H9 (cell line): ENCODE measurements at regions not wholly inside any gene's neighbourhood (a gene's known extent, or its start where the extent isn't known, plus 50 kb on each side); places are given as distances from the start of the nearest gene placed in this dataset.
A peak's percentile ranks its signal among the peaks of the same experiment; 100 is the strongest.

Source experiments
- DNase-seq: peaks from one replicate; pipeline ENCODE4 v3.0.0-alpha.2; 2017
- H2AFZ ChIP-seq: one replicate; pipeline ENCODE4 v1.6.1; 2013; ENCODE audit warnings: mild to moderate bottlenecking, low read length, control low read depth, moderate library complexity
- H2AK5ac ChIP-seq: 2 replicates; pipeline ENCODE4 v1.6.1; 2013; ENCODE audit warnings: low read length, control low read depth, mixed read lengths; ENCODE audit not compliant: insufficient read length
- H2BK120ac ChIP-seq: one replicate; pipeline ENCODE4 v1.6.1; 2013; ENCODE audit warnings: low read depth, mild to moderate bottlenecking, low read length, control low read depth, inconsistent platforms; ENCODE audit not compliant: poor library complexity, severe bottlenecking
- H2BK12ac ChIP-seq: 2 replicates; pipeline ENCODE4 v1.6.1; 2013; ENCODE audit warnings: low read length, control low read depth, mixed read lengths, low read depth; ENCODE audit not compliant: insufficient read length
- H2BK15ac ChIP-seq: 2 replicates; pipeline ENCODE4 v1.6.1; 2013; ENCODE audit warnings: low read depth, low read length, control low read depth
- H2BK20ac ChIP-seq: one replicate; pipeline ENCODE4 v1.6.1; 2013; ENCODE audit warnings: low read depth, mild to moderate bottlenecking, low read length, control low read depth, inconsistent platforms; ENCODE audit not compliant: poor library complexity, severe bottlenecking
- H2BK5ac ChIP-seq: 2 replicates; pipeline ENCODE4 v1.6.1; 2013; ENCODE audit warnings: low read length, control low read depth, mixed read lengths; ENCODE audit not compliant: insufficient read length
- H3K14ac ChIP-seq: 2 replicates; pipeline ENCODE4 v1.6.1; 2013; ENCODE audit warnings: low read length, control low read depth; ENCODE audit not compliant: insufficient read depth
- H3K18ac ChIP-seq: 2 replicates; pipeline ENCODE4 v1.6.1; 2013; ENCODE audit warnings: low read depth, mild to moderate bottlenecking, mixed read lengths, low read length, control low read depth; ENCODE audit not compliant: insufficient read length
- H3K23ac ChIP-seq: 2 replicates; pipeline ENCODE4 v1.6.1; 2013; ENCODE audit warnings: low read length, control low read depth, mixed read lengths, low read depth; ENCODE audit not compliant: insufficient read length
- H3K23me2 ChIP-seq: 2 replicates; pipeline ENCODE4 v1.6.1; 2013; ENCODE audit warnings: low read depth, mild to moderate bottlenecking, mixed read lengths, low read length, control low read depth; ENCODE audit not compliant: insufficient read length, poor library complexity, severe bottlenecking
- H3K27ac ChIP-seq: 2 replicates; pipeline ENCODE4 v1.5.1; 2013; ENCODE audit warnings: low read length, control low read depth, mixed read lengths, low read depth; ENCODE audit not compliant: insufficient read length
- H3K27me3 ChIP-seq: 2 replicates; pipeline ENCODE4 v1.6.1; 2013; ENCODE audit warnings: low read length, control low read depth, inconsistent platforms; ENCODE audit not compliant: insufficient read depth
- H3K4ac ChIP-seq: 2 replicates; pipeline ENCODE4 v1.6.1; 2013; ENCODE audit warnings: low read depth, mild to moderate bottlenecking, control low read depth, inconsistent platforms, low read length, moderate library complexity
- H3K4me1 ChIP-seq: 2 replicates; pipeline ENCODE4 v1.6.1; 2013; ENCODE audit warnings: low read length, control low read depth, inconsistent platforms; ENCODE audit not compliant: insufficient read depth
- H3K4me2 ChIP-seq: 2 replicates; pipeline ENCODE4 v1.6.1; 2013; ENCODE audit warnings: low read length, control low read depth, mixed read lengths; ENCODE audit not compliant: insufficient read length, insufficient read depth
- H3K56ac ChIP-seq: 2 replicates; pipeline ENCODE4 v1.6.1; 2013; ENCODE audit warnings: low read depth, mild to moderate bottlenecking, mixed read lengths, low read length, control low read depth; ENCODE audit not compliant: insufficient read length
- H3K79me1 ChIP-seq: 2 replicates; pipeline ENCODE4 v1.6.1; 2013; ENCODE audit warnings: low read depth, mild to moderate bottlenecking, moderate library complexity, low read length, control low read depth, inconsistent platforms; ENCODE audit not compliant: insufficient read depth, poor library complexity, severe bottlenecking
- H3K79me2 ChIP-seq: 2 replicates; pipeline ENCODE4 v1.6.1; 2013; ENCODE audit warnings: low read length, control low read depth, inconsistent platforms; ENCODE audit not compliant: insufficient read depth
- H3K9ac ChIP-seq: 2 replicates; pipeline ENCODE4 v1.6.1; 2013; ENCODE audit warnings: low read length, control low read depth, mixed read lengths; ENCODE audit not compliant: insufficient read length; ENCODE audit errors: extremely low read depth
- H3K9me3 ChIP-seq: one replicate; pipeline ENCODE4 v1.6.1; 2013; ENCODE audit warnings: low read depth, low read length, inconsistent platforms; ENCODE audit not compliant: control insufficient read depth
- H3T11ph ChIP-seq: one replicate; pipeline ENCODE4 v1.6.1; 2013; ENCODE audit warnings: mild to moderate bottlenecking, low read length, control low read depth, inconsistent platforms
- H4K20me1 ChIP-seq: one replicate; pipeline ENCODE4 v1.6.1; 2013; ENCODE audit not compliant: control insufficient read depth, insufficient read length, insufficient read depth
- H4K5ac ChIP-seq: 2 replicates; pipeline ENCODE4 v1.6.1; 2013; ENCODE audit warnings: low read depth, mild to moderate bottlenecking, mixed read lengths, low read length, control low read depth; ENCODE audit not compliant: insufficient read length
- H4K8ac ChIP-seq: replicated peaks from 2 replicates; pipeline ENCODE4 v1.6.1; 2013; ENCODE audit warnings: low read length, control low read depth, mixed read lengths, low read depth; ENCODE audit not compliant: insufficient read length
- H4K91ac ChIP-seq: 2 replicates; pipeline ENCODE4 v1.6.1; 2013; ENCODE audit warnings: low read depth, mild to moderate bottlenecking, moderate library complexity, mixed read lengths, low read length, control low read depth; ENCODE audit not compliant: insufficient read length
- H3K27ac Mint-ChIP-seq, 3 experiments: 2 replicates in 2 of 3; 3 replicates in 1 of 3; pipeline ENCODE4 v1.8.0; 2020 to 2021; ENCODE audit warnings: mixed read lengths in 3 of 3, mild to moderate bottlenecking in 1 of 3, moderate library complexity in 1 of 3
- H3K27me3 Mint-ChIP-seq: 2 replicates; pipeline ENCODE4 v1.8.0; 2021; ENCODE audit warnings: low read depth, mild to moderate bottlenecking, moderate library complexity, mixed read lengths
- H3K36me3 Mint-ChIP-seq, 3 experiments: 2 replicates in 2 of 3; 3 replicates in 1 of 3; pipeline ENCODE4 v1.8.0; 2020 to 2021; ENCODE audit warnings: low read depth in 3 of 3, mixed read lengths in 3 of 3; ENCODE audit not compliant: insufficient read depth in 1 of 3
- H3K4me1 Mint-ChIP-seq, 2 experiments: 2 replicates each; pipeline ENCODE4 v1.8.0; 2020; ENCODE audit warnings: mixed read lengths in 2 of 2
- H3K4me3 Mint-ChIP-seq, 2 experiments: 2 replicates in 1 of 2; 3 replicates in 1 of 2; pipeline ENCODE4 v1.8.0; 2020 to 2021; ENCODE audit warnings: mild to moderate bottlenecking in 2 of 2, mixed read lengths in 2 of 2, moderate library complexity in 1 of 2
- H3K9me3 Mint-ChIP-seq, 2 experiments: 2 replicates in 1 of 2; 3 replicates in 1 of 2; pipeline ENCODE4 v1.8.0; 2020; ENCODE audit warnings: mild to moderate bottlenecking in 2 of 2, mixed read lengths in 2 of 2, moderate library complexity in 1 of 2
- TF ChIP-seq, protein P1 (sequence below): fragments of 200-600 bp; sonication (generic); conservative IDR thresholded peaks from 3 replicates; pipeline ENCODE4 v1.8.0; 2021; ENCODE audit warnings: antibody characterized with exemption, mild to moderate bottlenecking

DNA sequence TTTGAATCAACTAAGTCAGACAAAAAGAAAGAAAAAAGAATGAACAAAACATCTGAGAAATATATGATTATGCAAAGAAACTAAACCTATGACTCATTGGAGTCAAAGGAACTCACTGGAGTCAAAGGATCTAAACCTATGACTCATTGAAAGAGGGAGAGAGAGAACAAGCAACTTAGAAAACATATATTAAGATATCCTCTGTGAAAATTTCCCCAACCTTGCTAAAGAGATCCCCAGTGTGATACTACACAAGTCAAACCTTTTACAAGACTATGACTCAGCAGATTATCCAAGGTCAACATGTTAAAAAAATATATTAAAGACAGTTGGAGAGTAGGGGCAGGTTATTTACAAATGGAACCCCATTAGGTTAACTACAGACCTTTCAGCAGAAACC, 1538.3 kb downstream of the NCAM2 start:
- no peak overlapping the region for H3T11ph ChIP-seq
- H3K4me2 ChIP-seq = no peak overlapping the region
- TF ChIP-seq, protein P1, sequence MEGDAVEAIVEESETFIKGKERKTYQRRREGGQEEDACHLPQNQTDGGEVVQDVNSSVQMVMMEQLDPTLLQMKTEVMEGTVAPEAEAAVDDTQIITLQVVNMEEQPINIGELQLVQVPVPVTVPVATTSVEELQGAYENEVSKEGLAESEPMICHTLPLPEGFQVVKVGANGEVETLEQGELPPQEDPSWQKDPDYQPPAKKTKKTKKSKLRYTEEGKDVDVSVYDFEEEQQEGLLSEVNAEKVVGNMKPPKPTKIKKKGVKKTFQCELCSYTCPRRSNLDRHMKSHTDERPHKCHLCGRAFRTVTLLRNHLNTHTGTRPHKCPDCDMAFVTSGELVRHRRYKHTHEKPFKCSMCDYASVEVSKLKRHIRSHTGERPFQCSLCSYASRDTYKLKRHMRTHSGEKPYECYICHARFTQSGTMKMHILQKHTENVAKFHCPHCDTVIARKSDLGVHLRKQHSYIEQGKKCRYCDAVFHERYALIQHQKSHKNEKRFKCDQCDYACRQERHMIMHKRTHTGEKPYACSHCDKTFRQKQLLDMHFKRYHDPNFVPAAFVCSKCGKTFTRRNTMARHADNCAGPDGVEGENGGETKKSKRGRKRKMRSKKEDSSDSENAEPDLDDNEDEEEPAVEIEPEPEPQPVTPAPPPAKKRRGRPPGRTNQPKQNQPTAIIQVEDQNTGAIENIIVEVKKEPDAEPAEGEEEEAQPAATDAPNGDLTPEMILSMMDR = no peak
- no peak overlapping the region for H4K8ac ChIP-seq
- no peaks in the 10 kb centered on the region for H3K79me2 ChIP-seq
- H3K9me3 ChIP-seq = peaks cover 5% of the 10 kb centered on the region
- no peak overlapping the region for H4K91ac ChIP-seq
- Mint-ChIP-seq H3K36me3 (peaks cover 10 to 43% (median 12%) of the 10 kb centered on the region in 3 experiments), H3K9me3 (peaks cover 43 to 44% of the 10 kb centered on the region in 2 experiments), H3K4me1 (no peaks in the 10 kb centered on the region; a peak in 1 of 4 replicates), H3K4me3 (no peak overlapping the region), H3K27ac (0 out of 7 replicates have a peak overlapping the region, but pooled peaks of 1 of the 3 experiments have one; percentile 35), H3K27me3 (no peaks in the 10 kb centered on the region)
- DNase-seq = no peak
- H3K56ac ChIP-seq = no peak overlapping the region
- H2AK5ac ChIP-seq = no peak overlapping the region
- no peak overlapping the region for H2BK20ac ChIP-seq
- H2BK12ac ChIP-seq = no peak overlapping the region
- H2BK120ac ChIP-seq = no peak overlapping the region
- no peak overlapping the region for H3K9ac ChIP-seq
- no peaks in the 10 kb centered on the region for H3K79me1 ChIP-seq
- no peak overlapping the region for H3K18ac ChIP-seq
- H2BK15ac ChIP-seq = no peak overlapping the region
- no peaks in the 10 kb centered on the region for H3K27me3 ChIP-seq
- H4K20me1 ChIP-seq = no peaks in the 10 kb centered on the region
- H2BK5ac ChIP-seq = no peak overlapping the region
- H2AFZ ChIP-seq = no peak overlapping the region
- no peaks in the 10 kb centered on the region for H3K23me2 ChIP-seq
- no peak overlapping the region for H3K14ac ChIP-seq
- no peak overlapping the region for H3K27ac ChIP-seq
- no peak overlapping the region for H3K23ac ChIP-seq
- no peak overlapping the region for H3K4ac ChIP-seq
- H4K5ac ChIP-seq = no peak overlapping the region
- no peaks in the 10 kb centered on the region for H3K4me1 ChIP-seq
